GM12873 (cell line): ENCODE measurements at regions not wholly inside any gene's neighbourhood (a gene's known extent, or its start where the extent isn't known, plus 50 kb on each side); places are given as distances from the start of the nearest gene placed in this dataset.

Experiments used
- CTCF ChIP-seq: IDR thresholded peaks from 2 replicates; pipeline ENCODE4 v1.5.1; 2012; ENCODE audit warnings: low read depth, mild to moderate bottlenecking, moderate library complexity, low read length, control low read depth; ENCODE audit not compliant: insufficient read depth; ENCODE audit errors: missing control alignments

GRCh38 chr12:58306266-58307000 is 365.1 kb downstream of the ATP23 start:
- no peak for TF ChIP-seq CTCF

DNA sequence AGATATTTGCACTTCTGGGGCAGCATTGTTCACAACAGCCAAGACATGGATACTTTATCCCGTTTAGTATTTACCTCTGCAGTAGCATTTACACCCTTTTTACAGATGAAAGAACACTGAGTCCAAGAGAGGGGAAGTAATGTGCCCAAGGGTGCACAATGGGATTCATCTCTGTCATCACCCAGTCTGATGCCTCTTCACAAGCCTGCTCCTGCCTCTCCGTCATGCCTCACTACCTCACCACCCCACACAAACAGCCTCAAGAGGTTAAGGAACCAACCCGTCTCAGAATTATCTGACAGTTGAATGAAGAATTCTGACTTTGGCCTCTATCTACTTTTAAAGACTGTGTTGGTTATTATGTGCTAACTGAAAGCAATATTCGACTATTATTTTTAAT is 368.4 kb downstream of the ATP23 start:
- TF ChIP-seq CTCF: no peak

DNA sequence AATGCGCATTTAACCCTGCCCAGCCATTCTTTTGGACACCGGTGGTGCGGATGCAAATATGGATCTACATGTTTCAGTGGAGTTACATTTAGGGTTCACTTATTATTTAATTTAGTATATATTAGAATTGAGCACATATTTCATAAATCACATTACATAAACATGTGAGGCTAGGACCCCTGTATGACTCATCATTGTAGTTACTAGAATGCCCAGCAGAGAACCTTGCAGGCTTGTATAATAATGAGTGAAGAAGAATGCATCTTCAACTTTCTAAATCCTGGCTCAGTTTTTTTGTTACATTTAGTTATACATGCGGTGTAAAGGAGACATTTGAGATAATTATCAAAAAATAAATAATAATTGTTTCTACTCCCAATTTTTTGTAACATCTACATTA is 369.0 kb downstream of the ATP23 start:
- TF ChIP-seq CTCF: no peak

- no peak for TF ChIP-seq CTCF
These were observed 369.6 kb downstream of the ATP23 start for GRCh38 chr12:58310809-58311622.

- TF ChIP-seq CTCF: no peak
These were observed 371.9 kb downstream of the ATP23 start for GRCh38 chr12:58313091-58313855.

GRCh38 chr12:58314610-58315009 is 373.2 kb downstream of the ATP23 start:
- no peak for TF ChIP-seq CTCF

DNA sequence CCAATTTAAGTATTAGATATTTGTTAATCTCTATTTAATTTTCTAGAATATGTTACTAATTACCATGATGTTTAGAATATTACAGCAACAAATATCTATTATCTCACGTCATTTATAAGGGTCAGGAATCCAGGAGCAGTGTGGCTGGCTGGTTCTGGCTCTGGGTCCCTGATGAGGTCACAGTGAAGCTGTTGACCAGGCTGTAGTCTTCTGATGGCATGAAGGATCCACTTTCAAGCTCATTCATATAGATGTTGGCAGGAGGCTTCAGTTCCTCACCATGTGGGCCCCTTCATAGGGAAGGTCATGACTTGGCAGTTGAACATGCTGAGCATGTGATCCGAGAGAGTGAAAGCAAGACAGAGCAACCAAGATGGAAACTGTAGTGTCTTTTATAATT is 375.6 kb downstream of the ATP23 start:
- TF ChIP-seq CTCF: no peak
